Stimulated activated CD4-positive, alpha-beta T cell treated with anti-CD3 and anti-CD28 coated beads, TNF-alpha, amount 100 ng/mL, for 24 hours (primary cell): ENCODE measurements at regions not wholly inside any gene's neighbourhood (a gene's known extent, or its start where the extent isn't known, plus 50 kb on each side); places are given as distances from the start of the nearest gene placed in this dataset.

Experiments
- DNase-seq, 3 experiments: peaks; one replicate each; pipeline ENCODE4 v3.0.0-alpha.2; 2020; ENCODE audit warnings: low read depth in 3 of 3

GRCh38 chr4:108567831-108568230 is 52.5 kb upstream of the RPL34 start:
- no peak for DNase-seq

GRCh38 chr4:108561116-108561515 is 59.3 kb upstream of the RPL34 start:
- DNase-seq = no peak

- no peak for DNase-seq
Observed at GRCh38 chr4:108560616-108561015, 59.8 kb upstream of the RPL34 start.

- DNase-seq = no peak
Observed at GRCh38 chr4:108559911-108560310, 60.5 kb upstream of the RPL34 start.

GRCh38 chr4:108559068-108559793 is 61.1 kb upstream of the RPL34 start:
- DNase-seq = no peak

GRCh38 chr4:108556588-108557200 is 63.7 kb upstream of the RPL34 start:
- DNase-seq = no peak

- DNase-seq = no peak
Observed at GRCh38 chr4:108556166-108556565, 64.2 kb upstream of the RPL34 start.

- DNase-seq = no peak
Observed at GRCh38 chr4:108555701-108556100, 64.7 kb upstream of the RPL34 start.

GRCh38 chr4:108547682-108548081 is 72.7 kb upstream of the RPL34 start:
- DNase-seq = no peak

GRCh38 chr4:108546728-108547127 is 73.6 kb upstream of the RPL34 start:
- no peak for DNase-seq

- DNase-seq = no peak
Observed at GRCh38 chr4:108544481-108544880, 75.9 kb upstream of the RPL34 start.

GRCh38 chr4:108543359-108543968 is 76.9 kb upstream of the RPL34 start:
- no peak for DNase-seq

GRCh38 chr4:108540536-108540935 is 79.8 kb upstream of the RPL34 start:
- DNase-seq = no peak

- no peak for DNase-seq
Observed at GRCh38 chr4:108536577-108536976, 83.8 kb upstream of the RPL34 start.

GRCh38 chr4:108535757-108536156 is 84.6 kb upstream of the RPL34 start:
- no peak for DNase-seq

- no peak for DNase-seq
Observed at GRCh38 chr4:108533876-108534275, 86.5 kb upstream of the RPL34 start.

GRCh38 chr4:108533245-108533844 is 87.0 kb upstream of the RPL34 start:
- DNase-seq = no peak

- DNase-seq = no peak
Observed at GRCh38 chr4:108532738-108533137, 87.6 kb upstream of the RPL34 start.

- no peak for DNase-seq
Observed at GRCh38 chr4:108532187-108532586, 88.2 kb upstream of the RPL34 start.

GRCh38 chr4:108531461-108531860 is 88.9 kb upstream of the RPL34 start:
- no peak for DNase-seq

GRCh38 chr4:108529984-108530905 is 90.1 kb upstream of the RPL34 start:
- no peak for DNase-seq

GRCh38 chr4:108529102-108529501 is 91.3 kb upstream of the RPL34 start:
- no peak for DNase-seq
